ENCODE measurements at regions not wholly inside any gene's neighbourhood (a gene's known extent, or its start where the extent isn't known, plus 50 kb on each side); places are given as distances from the start of the nearest gene placed in this dataset.

DNA sequence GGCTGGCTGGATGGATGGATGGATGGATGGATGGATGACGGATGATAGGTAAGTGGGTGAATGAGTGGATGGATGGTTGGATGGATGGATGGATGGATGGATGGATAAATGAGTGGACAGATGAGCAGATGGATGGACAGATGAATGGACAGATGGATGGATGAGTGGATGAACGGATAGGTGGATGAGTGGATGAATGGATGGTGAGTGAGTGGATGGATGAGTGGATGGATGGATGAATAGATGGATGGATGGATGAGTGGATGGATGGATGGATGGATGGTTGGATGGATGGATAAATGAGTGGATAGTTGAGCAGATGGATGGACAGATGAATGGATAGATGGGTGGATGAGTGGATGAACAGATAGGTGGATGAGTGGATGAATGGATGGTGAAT is 340.7 kb upstream of the AUTS2 start:
- Mint-ChIP-seq H3K27ac (no peak overlapping the region), H3K36me3 (ENCODE audit: low read depth) (peaks cover 54% of the 10 kb centered on the region), H3K27me3 (ENCODE audit: insufficient read depth, low read depth, poor library complexity) (peaks cover 6% of the 10 kb centered on the region), H3K9me3 (peaks cover 83% of the 10 kb centered on the region), H3K4me3 (no peak overlapping the region), H3K4me1 (no peaks in the 10 kb centered on the region)
- Histone ChIP-seq H4K20me1 (replicated peaks; ENCODE audit: insufficient read depth) (no peaks in the 10 kb centered on the region), H3K27me3 (ENCODE audit: insufficient read depth) (no peaks in the 10 kb centered on the region), H2AFZ (no peak overlapping the region), H3K4me3 (no peak overlapping the region), H3K4me2 (no peak overlapping the region), H3K36me3 (ENCODE audit: insufficient read depth) (no peaks in the 10 kb centered on the region), H3K79me2 (replicated peaks; ENCODE audit: insufficient read depth) (no peaks in the 10 kb centered on the region), H3F3A (replicated peaks; ENCODE audit: low read depth) (no peaks in the 10 kb centered on the region), H3K27ac (ENCODE audit: low read depth) (no peak overlapping the region), H3K4me1 (ENCODE audit: insufficient read depth) (no peaks in the 10 kb centered on the region), H3K9me2 (ENCODE audit: insufficient read depth) (no peaks in the 10 kb centered on the region)
- ATAC-seq: no peak
- TF ChIP-seq, protein P1, sequence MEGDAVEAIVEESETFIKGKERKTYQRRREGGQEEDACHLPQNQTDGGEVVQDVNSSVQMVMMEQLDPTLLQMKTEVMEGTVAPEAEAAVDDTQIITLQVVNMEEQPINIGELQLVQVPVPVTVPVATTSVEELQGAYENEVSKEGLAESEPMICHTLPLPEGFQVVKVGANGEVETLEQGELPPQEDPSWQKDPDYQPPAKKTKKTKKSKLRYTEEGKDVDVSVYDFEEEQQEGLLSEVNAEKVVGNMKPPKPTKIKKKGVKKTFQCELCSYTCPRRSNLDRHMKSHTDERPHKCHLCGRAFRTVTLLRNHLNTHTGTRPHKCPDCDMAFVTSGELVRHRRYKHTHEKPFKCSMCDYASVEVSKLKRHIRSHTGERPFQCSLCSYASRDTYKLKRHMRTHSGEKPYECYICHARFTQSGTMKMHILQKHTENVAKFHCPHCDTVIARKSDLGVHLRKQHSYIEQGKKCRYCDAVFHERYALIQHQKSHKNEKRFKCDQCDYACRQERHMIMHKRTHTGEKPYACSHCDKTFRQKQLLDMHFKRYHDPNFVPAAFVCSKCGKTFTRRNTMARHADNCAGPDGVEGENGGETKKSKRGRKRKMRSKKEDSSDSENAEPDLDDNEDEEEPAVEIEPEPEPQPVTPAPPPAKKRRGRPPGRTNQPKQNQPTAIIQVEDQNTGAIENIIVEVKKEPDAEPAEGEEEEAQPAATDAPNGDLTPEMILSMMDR (conservative IDR thresholded peaks at IDR 0.05; ENCODE audit: low read depth in 2 of 2): no peak
- TF ChIP-seq STAT1 (IDR thresholded peaks at IDR 0.05; ENCODE audit: unreplicated experiment) (no peak), CREB1 (CRISPR knock-in tag; IDR thresholded peaks at IDR 0.05; ENCODE audit: low read depth) (no peak), JUNB (IDR thresholded peaks at IDR 0.05; ENCODE audit: unreplicated experiment) (no peak), NANOG (IDR thresholded peaks at IDR 0.05; ENCODE audit: borderline replicate concordance) (no peak), ZNF114 (CRISPR knock-in tag; IDR thresholded peaks at IDR 0.05) (no peak), EZH2phosphoT487 (IDR thresholded peaks at IDR 0.05; ENCODE audit: unreplicated experiment) (no peak), POLR2AphosphoS5 (IDR thresholded peaks at IDR 0.05; ENCODE audit: low read depth) (no peak), ZNF331 (CRISPR knock-in tag; IDR thresholded peaks at IDR 0.05; ENCODE audit: low read depth) (no peak), EZH2 (IDR thresholded peaks at IDR 0.05; ENCODE audit: low read depth, unreplicated experiment) (no peak)
- TF ChIP-seq, protein P2, sequence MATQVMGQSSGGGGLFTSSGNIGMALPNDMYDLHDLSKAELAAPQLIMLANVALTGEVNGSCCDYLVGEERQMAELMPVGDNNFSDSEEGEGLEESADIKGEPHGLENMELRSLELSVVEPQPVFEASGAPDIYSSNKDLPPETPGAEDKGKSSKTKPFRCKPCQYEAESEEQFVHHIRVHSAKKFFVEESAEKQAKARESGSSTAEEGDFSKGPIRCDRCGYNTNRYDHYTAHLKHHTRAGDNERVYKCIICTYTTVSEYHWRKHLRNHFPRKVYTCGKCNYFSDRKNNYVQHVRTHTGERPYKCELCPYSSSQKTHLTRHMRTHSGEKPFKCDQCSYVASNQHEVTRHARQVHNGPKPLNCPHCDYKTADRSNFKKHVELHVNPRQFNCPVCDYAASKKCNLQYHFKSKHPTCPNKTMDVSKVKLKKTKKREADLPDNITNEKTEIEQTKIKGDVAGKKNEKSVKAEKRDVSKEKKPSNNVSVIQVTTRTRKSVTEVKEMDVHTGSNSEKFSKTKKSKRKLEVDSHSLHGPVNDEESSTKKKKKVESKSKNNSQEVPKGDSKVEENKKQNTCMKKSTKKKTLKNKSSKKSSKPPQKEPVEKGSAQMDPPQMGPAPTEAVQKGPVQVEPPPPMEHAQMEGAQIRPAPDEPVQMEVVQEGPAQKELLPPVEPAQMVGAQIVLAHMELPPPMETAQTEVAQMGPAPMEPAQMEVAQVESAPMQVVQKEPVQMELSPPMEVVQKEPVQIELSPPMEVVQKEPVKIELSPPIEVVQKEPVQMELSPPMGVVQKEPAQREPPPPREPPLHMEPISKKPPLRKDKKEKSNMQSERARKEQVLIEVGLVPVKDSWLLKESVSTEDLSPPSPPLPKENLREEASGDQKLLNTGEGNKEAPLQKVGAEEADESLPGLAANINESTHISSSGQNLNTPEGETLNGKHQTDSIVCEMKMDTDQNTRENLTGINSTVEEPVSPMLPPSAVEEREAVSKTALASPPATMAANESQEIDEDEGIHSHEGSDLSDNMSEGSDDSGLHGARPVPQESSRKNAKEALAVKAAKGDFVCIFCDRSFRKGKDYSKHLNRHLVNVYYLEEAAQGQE (IDR thresholded peaks at IDR 0.05; ENCODE audit: unreplicated experiment): no peak
- TF ChIP-seq, protein P3, sequence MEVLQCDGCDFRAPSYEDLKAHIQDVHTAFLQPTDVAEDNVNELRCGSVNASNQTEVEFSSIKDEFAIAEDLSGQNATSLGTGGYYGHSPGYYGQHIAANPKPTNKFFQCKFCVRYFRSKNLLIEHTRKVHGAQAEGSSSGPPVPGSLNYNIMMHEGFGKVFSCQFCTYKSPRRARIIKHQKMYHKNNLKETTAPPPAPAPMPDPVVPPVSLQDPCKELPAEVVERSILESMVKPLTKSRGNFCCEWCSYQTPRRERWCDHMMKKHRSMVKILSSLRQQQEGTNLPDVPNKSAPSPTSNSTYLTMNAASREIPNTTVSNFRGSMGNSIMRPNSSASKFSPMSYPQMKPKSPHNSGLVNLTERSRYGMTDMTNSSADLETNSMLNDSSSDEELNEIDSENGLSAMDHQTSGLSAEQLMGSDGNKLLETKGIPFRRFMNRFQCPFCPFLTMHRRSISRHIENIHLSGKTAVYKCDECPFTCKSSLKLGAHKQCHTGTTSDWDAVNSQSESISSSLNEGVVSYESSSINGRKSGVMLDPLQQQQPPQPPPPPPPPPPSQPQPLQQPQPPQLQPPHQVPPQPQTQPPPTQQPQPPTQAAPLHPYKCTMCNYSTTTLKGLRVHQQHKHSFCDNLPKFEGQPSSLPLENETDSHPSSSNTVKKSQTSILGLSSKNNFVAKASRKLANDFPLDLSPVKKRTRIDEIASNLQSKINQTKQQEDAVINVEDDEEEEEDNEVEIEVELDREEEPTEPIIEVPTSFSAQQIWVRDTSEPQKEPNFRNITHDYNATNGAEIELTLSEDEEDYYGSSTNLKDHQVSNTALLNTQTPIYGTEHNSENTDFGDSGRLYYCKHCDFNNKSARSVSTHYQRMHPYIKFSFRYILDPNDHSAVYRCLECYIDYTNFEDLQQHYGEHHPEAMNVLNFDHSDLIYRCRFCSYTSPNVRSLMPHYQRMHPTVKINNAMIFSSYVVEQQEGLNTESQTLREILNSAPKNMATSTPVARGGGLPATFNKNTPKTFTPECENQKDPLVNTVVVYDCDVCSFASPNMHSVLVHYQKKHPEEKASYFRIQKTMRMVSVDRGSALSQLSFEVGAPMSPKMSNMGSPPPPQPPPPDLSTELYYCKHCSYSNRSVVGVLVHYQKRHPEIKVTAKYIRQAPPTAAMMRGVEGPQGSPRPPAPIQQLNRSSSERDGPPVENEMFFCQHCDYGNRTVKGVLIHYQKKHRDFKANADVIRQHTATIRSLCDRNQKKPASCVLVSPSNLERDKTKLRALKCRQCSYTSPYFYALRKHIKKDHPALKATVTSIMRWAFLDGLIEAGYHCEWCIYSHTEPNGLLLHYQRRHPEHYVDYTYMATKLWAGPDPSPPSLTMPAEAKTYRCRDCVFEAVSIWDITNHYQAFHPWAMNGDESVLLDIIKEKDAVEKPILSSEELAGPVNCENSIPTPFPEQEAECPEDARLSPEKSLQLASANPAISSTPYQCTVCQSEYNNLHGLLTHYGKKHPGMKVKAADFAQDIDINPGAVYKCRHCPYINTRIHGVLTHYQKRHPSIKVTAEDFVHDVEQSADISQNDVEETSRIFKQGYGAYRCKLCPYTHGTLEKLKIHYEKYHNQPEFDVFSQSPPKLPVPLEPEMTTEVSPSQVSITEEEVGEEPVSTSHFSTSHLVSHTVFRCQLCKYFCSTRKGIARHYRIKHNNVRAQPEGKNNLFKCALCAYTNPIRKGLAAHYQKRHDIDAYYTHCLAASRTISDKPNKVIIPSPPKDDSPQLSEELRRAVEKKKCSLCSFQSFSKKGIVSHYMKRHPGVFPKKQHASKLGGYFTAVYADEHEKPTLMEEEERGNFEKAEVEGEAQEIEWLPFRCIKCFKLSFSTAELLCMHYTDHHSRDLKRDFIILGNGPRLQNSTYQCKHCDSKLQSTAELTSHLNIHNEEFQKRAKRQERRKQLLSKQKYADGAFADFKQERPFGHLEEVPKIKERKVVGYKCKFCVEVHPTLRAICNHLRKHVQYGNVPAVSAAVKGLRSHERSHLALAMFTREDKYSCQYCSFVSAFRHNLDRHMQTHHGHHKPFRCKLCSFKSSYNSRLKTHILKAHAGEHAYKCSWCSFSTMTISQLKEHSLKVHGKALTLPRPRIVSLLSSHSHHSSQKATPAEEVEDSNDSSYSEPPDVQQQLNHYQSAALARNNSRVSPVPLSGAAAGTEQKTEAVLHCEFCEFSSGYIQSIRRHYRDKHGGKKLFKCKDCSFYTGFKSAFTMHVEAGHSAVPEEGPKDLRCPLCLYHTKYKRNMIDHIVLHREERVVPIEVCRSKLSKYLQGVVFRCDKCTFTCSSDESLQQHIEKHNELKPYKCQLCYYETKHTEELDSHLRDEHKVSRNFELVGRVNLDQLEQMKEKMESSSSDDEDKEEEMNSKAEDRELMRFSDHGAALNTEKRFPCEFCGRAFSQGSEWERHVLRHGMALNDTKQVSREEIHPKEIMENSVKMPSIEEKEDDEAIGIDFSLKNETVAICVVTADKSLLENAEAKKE (CRISPR knock-in tag; IDR thresholded peaks at IDR 0.05): no peak
- TF ChIP-seq, protein P4, sequence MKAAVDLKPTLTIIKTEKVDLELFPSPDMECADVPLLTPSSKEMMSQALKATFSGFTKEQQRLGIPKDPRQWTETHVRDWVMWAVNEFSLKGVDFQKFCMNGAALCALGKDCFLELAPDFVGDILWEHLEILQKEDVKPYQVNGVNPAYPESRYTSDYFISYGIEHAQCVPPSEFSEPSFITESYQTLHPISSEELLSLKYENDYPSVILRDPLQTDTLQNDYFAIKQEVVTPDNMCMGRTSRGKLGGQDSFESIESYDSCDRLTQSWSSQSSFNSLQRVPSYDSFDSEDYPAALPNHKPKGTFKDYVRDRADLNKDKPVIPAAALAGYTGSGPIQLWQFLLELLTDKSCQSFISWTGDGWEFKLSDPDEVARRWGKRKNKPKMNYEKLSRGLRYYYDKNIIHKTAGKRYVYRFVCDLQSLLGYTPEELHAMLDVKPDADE (IDR thresholded peaks at IDR 0.05): no peak
- DNase-seq (ENCODE audit: low spot score): no peak
